GM23338 (cell line): ENCODE measurements at regions not wholly inside any gene's neighbourhood (a gene's known extent, or its start where the extent isn't known, plus 50 kb on each side); places are given as distances from the start of the nearest gene placed in this dataset.

Experiments used
- ATAC-seq: fragments of 200-7000 bp; cut with Tn5 transposase; 3 replicates; pipeline ENCODE4 v1.9.1; 2020
- DNase-seq: peaks from one replicate; pipeline ENCODE4 v3.0.0-alpha.2; 2015; ENCODE audit warnings: low spot score
- H2AFZ ChIP-seq: fragments of 200-600 bp; sonication (generic); 2 replicates; pipeline ENCODE4 v1.8.0; 2016; ENCODE audit warnings: antibody characterized with exemption, mild to moderate bottlenecking, moderate library complexity
- H3F3A ChIP-seq: fragments of 200-600 bp; sonication (generic); replicated peaks from 2 replicates; pipeline ENCODE4 v1.8.0; 2017; ENCODE audit warnings: antibody characterized with exemption, mixed run types, low read depth
- H3K27ac ChIP-seq: fragments of 200-600 bp; sonication (generic); 2 replicates; pipeline ENCODE4 v1.6.1; 2016; ENCODE audit warnings: low read depth
- H3K27me3 ChIP-seq: fragments of 200-600 bp; sonication (generic); 2 replicates; pipeline ENCODE4 v1.8.0; 2016; ENCODE audit warnings: mild to moderate bottlenecking, mixed run types, moderate library complexity; ENCODE audit not compliant: insufficient read depth
- H3K36me3 ChIP-seq: fragments of 200-600 bp; sonication (generic); 2 replicates; pipeline ENCODE4 v1.8.0; 2016; ENCODE audit warnings: mild to moderate bottlenecking; ENCODE audit not compliant: insufficient read depth
- H3K4me1 ChIP-seq: fragments of 200-600 bp; sonication (generic); 2 replicates; pipeline ENCODE4 v1.8.0; 2016; ENCODE audit warnings: mild to moderate bottlenecking, moderate library complexity; ENCODE audit not compliant: insufficient read depth
- H3K4me2 ChIP-seq: fragments of 200-600 bp; sonication (generic); 2 replicates; pipeline ENCODE4 v1.7.1; 2017; ENCODE audit warnings: mixed run types
- H3K4me3 ChIP-seq: fragments of 200-600 bp; sonication (generic); 2 replicates; pipeline ENCODE4 v1.6.1; 2016; ENCODE audit warnings: mixed run types
- H3K79me2 ChIP-seq: fragments of 200-600 bp; sonication (generic); replicated peaks from 2 replicates; pipeline ENCODE4 v1.8.0; 2017; ENCODE audit warnings: mild to moderate bottlenecking; ENCODE audit not compliant: insufficient read depth
- H3K9me2 ChIP-seq: fragments of 200-600 bp; sonication (generic); 2 replicates; pipeline ENCODE4 v1.8.0; 2017; ENCODE audit not compliant: insufficient read depth
- H4K20me1 ChIP-seq: fragments of 200-600 bp; sonication (generic); replicated peaks from 2 replicates; pipeline ENCODE4 v1.8.0; 2017; ENCODE audit warnings: mild to moderate bottlenecking; ENCODE audit not compliant: insufficient read depth
- H3K27ac Mint-ChIP-seq: 2 replicates; pipeline ENCODE4 v1.8.0; 2020; ENCODE audit warnings: inconsistent platforms, mild to moderate bottlenecking, moderate library complexity, mixed read lengths
- H3K27me3 Mint-ChIP-seq: 3 replicates; pipeline ENCODE4 v1.8.0; 2022; ENCODE audit warnings: low read depth, mild to moderate bottlenecking, moderate library complexity, mixed read lengths, inconsistent platforms; ENCODE audit not compliant: insufficient read depth, poor library complexity
- H3K36me3 Mint-ChIP-seq: 3 replicates; pipeline ENCODE4 v1.8.0; 2021; ENCODE audit warnings: low read depth, mild to moderate bottlenecking, inconsistent platforms, moderate library complexity, mixed read lengths
- H3K4me1 Mint-ChIP-seq: 3 replicates; pipeline ENCODE4 v1.8.0; 2020; ENCODE audit warnings: mild to moderate bottlenecking, inconsistent platforms, mixed read lengths
- H3K4me3 Mint-ChIP-seq: 3 replicates; pipeline ENCODE4 v1.8.0; 2021; ENCODE audit warnings: moderate library complexity, mild to moderate bottlenecking, inconsistent platforms, mixed read lengths
- H3K9me3 Mint-ChIP-seq: 3 replicates; pipeline ENCODE4 v1.8.0; 2020; ENCODE audit warnings: moderate library complexity, mild to moderate bottlenecking, inconsistent platforms, mixed read lengths
- CREB1 ChIP-seq: fragments of 250-450 bp; sonication (Bioruptor Pico); IDR thresholded peaks from 2 replicates; pipeline ENCODE4 v1.5.0; 2020; ENCODE audit warnings: low read depth, mild to moderate bottlenecking, moderate library complexity
- CTCF ChIP-seq, 2 experiments: fragments of 200-600 bp in 1 of 2; sonication (generic) in 1 of 2; conservative IDR thresholded peaks; 2 replicates each; pipeline versions ENCODE4 v1.5.1 to v1.6.1; 2016 to 2017; ENCODE audit warnings: antibody characterized with exemption in 2 of 2, low read depth in 2 of 2, mild to moderate bottlenecking in 2 of 2, moderate library complexity in 1 of 2
- ETS1 ChIP-seq: IDR thresholded peaks from 2 replicates; pipeline ENCODE4 v1.6.1; 2016; ENCODE audit warnings: antibody characterized with exemption
- EZH2 ChIP-seq: fragments of 200-600 bp; sonication (generic); IDR thresholded peaks from one replicate; pipeline ENCODE4 v1.8.0; 2017; ENCODE audit warnings: antibody characterized with exemption, mild to moderate bottlenecking, low read depth; ENCODE audit not compliant: unreplicated experiment
- EZH2phosphoT487 ChIP-seq: fragments of 200-600 bp; sonication (generic); IDR thresholded peaks from one replicate; pipeline ENCODE4 v1.8.1; 2018; ENCODE audit warnings: antibody characterized with exemption; ENCODE audit not compliant: unreplicated experiment
- JUNB ChIP-seq: IDR thresholded peaks from one replicate; pipeline ENCODE4 v1.6.1; 2016; ENCODE audit warnings: antibody characterized with exemption; ENCODE audit not compliant: unreplicated experiment
- NANOG ChIP-seq: IDR thresholded peaks from 2 replicates; pipeline ENCODE4 v1.6.1; 2016; ENCODE audit warnings: antibody characterized with exemption, borderline replicate concordance
- POLR2AphosphoS5 ChIP-seq: IDR thresholded peaks from 2 replicates; pipeline ENCODE4 v1.6.1; 2016; ENCODE audit warnings: antibody characterized with exemption, low read depth
- REST ChIP-seq: IDR thresholded peaks from one replicate; pipeline ENCODE4 v1.6.1; 2018; ENCODE audit warnings: antibody characterized with exemption; ENCODE audit not compliant: unreplicated experiment
- STAT1 ChIP-seq: IDR thresholded peaks from one replicate; pipeline ENCODE4 v1.6.1; 2016; ENCODE audit warnings: antibody characterized with exemption; ENCODE audit not compliant: unreplicated experiment
- ZNF114 ChIP-seq: fragments of 250-450 bp; sonication (Bioruptor Pico); IDR thresholded peaks from 2 replicates; pipeline ENCODE4 v1.5.0; 2020; ENCODE audit warnings: mild to moderate bottlenecking, moderate library complexity
- ZNF331 ChIP-seq: fragments of 250-450 bp; sonication (Bioruptor Pico); IDR thresholded peaks from 2 replicates; pipeline ENCODE4 v1.5.0; 2020; ENCODE audit warnings: low read depth, mild to moderate bottlenecking, moderate library complexity
- TF ChIP-seq, protein P1 (sequence below): fragments of 250-450 bp; sonication (Bioruptor Pico); IDR thresholded peaks from 2 replicates; pipeline ENCODE4 v1.5.0; 2020; ENCODE audit warnings: mild to moderate bottlenecking, moderate library complexity

DNA sequence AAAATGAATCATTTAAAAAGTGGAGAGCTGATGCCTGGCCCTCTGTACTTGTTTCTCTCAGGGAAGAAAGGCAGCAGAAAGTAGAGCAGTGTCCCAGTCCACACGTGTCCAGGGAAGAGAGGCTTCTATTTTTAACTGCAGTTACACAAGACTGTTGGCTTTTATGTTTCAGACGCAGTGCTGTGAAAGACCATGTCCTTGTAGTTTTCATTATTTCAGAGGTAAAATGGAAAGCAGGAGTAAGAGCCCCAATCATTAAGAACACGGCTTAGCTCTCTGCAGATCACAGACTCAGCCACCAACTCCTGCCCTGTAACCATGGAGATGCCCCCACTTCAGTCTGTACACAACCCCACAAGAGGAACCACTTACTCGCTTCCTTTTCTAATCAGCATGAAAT lies 336.3 kb downstream of the DAD1 start:
- Histone ChIP-seq H3K9me2 (peaks cover 8% of the 10 kb centered on the region; the same call in 1 of the 2 replicates), H3K27ac (no peak overlapping the region), H3K27me3 (no peaks in the 10 kb centered on the region), H4K20me1 (no peaks in the 10 kb centered on the region), H3F3A (no peaks in the 10 kb centered on the region), H3K4me1 (no peaks in the 10 kb centered on the region), H2AFZ (no peak overlapping the region), H3K4me3 (no peak overlapping the region), H3K4me2 (no peak overlapping the region), H3K79me2 (no peaks in the 10 kb centered on the region), H3K36me3 (no peaks in the 10 kb centered on the region)
- ATAC-seq: no peak
- Mint-ChIP-seq H3K27ac (no peak overlapping the region), H3K4me1 (peaks cover 13% of the 10 kb centered on the region; the same call in 2 of the 3 replicates), H3K9me3 (peaks cover 3% of the 10 kb centered on the region; the same call in 1 of the 3 replicates), H3K36me3 (no peaks in the 10 kb centered on the region), H3K27me3 (peaks cover 1% of the 10 kb centered on the region), H3K4me3 (no peak overlapping the region)
- TF ChIP-seq ZNF114 (CRISPR knock-in tag) (no peak), EZH2 (no peak), ZNF331 (CRISPR knock-in tag) (no peak), ETS1 (no peak), JUNB (no peak), NANOG (no peak), STAT1 (no peak), CTCF (conservative IDR thresholded peaks at IDR 0.05; ENCODE audit: low read depth in 2 of 2) (no peak), EZH2phosphoT487 (no peak), CREB1 (CRISPR knock-in tag) (no peak), REST (no peak), POLR2AphosphoS5 (no peak)
- TF ChIP-seq, protein P1, sequence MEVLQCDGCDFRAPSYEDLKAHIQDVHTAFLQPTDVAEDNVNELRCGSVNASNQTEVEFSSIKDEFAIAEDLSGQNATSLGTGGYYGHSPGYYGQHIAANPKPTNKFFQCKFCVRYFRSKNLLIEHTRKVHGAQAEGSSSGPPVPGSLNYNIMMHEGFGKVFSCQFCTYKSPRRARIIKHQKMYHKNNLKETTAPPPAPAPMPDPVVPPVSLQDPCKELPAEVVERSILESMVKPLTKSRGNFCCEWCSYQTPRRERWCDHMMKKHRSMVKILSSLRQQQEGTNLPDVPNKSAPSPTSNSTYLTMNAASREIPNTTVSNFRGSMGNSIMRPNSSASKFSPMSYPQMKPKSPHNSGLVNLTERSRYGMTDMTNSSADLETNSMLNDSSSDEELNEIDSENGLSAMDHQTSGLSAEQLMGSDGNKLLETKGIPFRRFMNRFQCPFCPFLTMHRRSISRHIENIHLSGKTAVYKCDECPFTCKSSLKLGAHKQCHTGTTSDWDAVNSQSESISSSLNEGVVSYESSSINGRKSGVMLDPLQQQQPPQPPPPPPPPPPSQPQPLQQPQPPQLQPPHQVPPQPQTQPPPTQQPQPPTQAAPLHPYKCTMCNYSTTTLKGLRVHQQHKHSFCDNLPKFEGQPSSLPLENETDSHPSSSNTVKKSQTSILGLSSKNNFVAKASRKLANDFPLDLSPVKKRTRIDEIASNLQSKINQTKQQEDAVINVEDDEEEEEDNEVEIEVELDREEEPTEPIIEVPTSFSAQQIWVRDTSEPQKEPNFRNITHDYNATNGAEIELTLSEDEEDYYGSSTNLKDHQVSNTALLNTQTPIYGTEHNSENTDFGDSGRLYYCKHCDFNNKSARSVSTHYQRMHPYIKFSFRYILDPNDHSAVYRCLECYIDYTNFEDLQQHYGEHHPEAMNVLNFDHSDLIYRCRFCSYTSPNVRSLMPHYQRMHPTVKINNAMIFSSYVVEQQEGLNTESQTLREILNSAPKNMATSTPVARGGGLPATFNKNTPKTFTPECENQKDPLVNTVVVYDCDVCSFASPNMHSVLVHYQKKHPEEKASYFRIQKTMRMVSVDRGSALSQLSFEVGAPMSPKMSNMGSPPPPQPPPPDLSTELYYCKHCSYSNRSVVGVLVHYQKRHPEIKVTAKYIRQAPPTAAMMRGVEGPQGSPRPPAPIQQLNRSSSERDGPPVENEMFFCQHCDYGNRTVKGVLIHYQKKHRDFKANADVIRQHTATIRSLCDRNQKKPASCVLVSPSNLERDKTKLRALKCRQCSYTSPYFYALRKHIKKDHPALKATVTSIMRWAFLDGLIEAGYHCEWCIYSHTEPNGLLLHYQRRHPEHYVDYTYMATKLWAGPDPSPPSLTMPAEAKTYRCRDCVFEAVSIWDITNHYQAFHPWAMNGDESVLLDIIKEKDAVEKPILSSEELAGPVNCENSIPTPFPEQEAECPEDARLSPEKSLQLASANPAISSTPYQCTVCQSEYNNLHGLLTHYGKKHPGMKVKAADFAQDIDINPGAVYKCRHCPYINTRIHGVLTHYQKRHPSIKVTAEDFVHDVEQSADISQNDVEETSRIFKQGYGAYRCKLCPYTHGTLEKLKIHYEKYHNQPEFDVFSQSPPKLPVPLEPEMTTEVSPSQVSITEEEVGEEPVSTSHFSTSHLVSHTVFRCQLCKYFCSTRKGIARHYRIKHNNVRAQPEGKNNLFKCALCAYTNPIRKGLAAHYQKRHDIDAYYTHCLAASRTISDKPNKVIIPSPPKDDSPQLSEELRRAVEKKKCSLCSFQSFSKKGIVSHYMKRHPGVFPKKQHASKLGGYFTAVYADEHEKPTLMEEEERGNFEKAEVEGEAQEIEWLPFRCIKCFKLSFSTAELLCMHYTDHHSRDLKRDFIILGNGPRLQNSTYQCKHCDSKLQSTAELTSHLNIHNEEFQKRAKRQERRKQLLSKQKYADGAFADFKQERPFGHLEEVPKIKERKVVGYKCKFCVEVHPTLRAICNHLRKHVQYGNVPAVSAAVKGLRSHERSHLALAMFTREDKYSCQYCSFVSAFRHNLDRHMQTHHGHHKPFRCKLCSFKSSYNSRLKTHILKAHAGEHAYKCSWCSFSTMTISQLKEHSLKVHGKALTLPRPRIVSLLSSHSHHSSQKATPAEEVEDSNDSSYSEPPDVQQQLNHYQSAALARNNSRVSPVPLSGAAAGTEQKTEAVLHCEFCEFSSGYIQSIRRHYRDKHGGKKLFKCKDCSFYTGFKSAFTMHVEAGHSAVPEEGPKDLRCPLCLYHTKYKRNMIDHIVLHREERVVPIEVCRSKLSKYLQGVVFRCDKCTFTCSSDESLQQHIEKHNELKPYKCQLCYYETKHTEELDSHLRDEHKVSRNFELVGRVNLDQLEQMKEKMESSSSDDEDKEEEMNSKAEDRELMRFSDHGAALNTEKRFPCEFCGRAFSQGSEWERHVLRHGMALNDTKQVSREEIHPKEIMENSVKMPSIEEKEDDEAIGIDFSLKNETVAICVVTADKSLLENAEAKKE (CRISPR knock-in tag): no peak
- no peak for DNase-seq
